Ovary (tissue), 3 donors: ENCODE measurements at regions not wholly inside any gene's neighbourhood (a gene's known extent, or its start where the extent isn't known, plus 50 kb on each side); places are given as distances from the start of the nearest gene placed in this dataset.

Source experiments
- EP300 ChIP-seq: sonication (generic); formaldehyde crosslinking; IDR thresholded peaks from one replicate; pipeline ENCODE4 v1.6.1; 2017; ENCODE audit warnings: antibody characterized with exemption
- TF ChIP-seq, protein P1 (sequence below), 3 donors: fragments of 450-650 bp in 2 of 3; fragments of 200-600 bp in 1 of 3; IDR thresholded peaks; one replicate each; pipeline versions ENCODE4 v1.5.1 to v1.8.0; 2016 to 2022; ENCODE audit warnings: antibody characterized with exemption in 3 of 3, mild to moderate bottlenecking in 1 of 3
- donor health status: DM: no; HTN: no; CAD: no.

DNA sequence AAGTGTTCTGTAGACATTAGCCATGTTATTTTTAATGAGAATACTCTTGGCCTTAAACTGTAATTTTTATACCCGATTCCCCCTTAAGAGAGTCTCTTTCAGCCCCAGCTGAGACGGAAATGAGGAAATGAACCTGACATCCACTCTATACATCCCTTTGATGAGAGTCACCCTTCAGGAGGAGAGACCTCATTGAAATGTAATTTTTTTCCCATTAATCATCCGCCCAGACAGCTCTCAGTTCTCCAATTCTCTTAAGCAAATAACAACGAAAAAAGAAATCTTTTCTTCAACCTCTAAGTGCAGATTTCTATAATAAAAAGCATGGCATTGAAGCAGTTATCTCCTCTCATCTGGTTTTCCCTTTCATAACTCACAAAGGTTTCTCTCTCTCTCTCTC, 243.8 kb upstream of the PMEPA1 start:
- TF ChIP-seq, protein P1, sequence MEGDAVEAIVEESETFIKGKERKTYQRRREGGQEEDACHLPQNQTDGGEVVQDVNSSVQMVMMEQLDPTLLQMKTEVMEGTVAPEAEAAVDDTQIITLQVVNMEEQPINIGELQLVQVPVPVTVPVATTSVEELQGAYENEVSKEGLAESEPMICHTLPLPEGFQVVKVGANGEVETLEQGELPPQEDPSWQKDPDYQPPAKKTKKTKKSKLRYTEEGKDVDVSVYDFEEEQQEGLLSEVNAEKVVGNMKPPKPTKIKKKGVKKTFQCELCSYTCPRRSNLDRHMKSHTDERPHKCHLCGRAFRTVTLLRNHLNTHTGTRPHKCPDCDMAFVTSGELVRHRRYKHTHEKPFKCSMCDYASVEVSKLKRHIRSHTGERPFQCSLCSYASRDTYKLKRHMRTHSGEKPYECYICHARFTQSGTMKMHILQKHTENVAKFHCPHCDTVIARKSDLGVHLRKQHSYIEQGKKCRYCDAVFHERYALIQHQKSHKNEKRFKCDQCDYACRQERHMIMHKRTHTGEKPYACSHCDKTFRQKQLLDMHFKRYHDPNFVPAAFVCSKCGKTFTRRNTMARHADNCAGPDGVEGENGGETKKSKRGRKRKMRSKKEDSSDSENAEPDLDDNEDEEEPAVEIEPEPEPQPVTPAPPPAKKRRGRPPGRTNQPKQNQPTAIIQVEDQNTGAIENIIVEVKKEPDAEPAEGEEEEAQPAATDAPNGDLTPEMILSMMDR (IDR thresholded peaks at IDR 0.05): no peak
- no peak for TF ChIP-seq EP300
